ENCODE measurements at regions not wholly inside any gene's neighbourhood (a gene's known extent, or its start where the extent isn't known, plus 50 kb on each side); places are given as distances from the start of the nearest gene placed in this dataset.
"Not testable (repeated sequence)": the region's sequence is repeated elsewhere in the genome, so short reads cannot be mapped to it uniquely, and the experiment has no call there.

- DNase-seq (ENCODE audit: low read depth, low spot score): no peak
- FAIRE-seq: no peak
- H3K4me1 ChIP-seq (ENCODE audit: control insufficient read depth, extremely low read depth, insufficient read depth, low read length): no peaks in the 10 kb centered on the region
- TF ChIP-seq GATA2 (IDR thresholded peaks at IDR 0.05; ENCODE audit: insufficient read depth, insufficient read length, low read depth, low read length) (no peak), FOS (IDR thresholded peaks at IDR 0.05; ENCODE audit: borderline replicate concordance, insufficient read depth, low read length) (no peak), MYC (IDR thresholded peaks at IDR 0.05; ENCODE audit: low read depth, low read length) (no peak), JUN (IDR thresholded peaks at IDR 0.05; ENCODE audit: borderline replicate concordance, insufficient read depth, insufficient read length, low read depth) (no peak), POLR2A (IDR thresholded peaks at IDR 0.05; ENCODE audit: low read depth, low read length) (no peak), EZH2 (IDR thresholded peaks at IDR 0.05; ENCODE audit: borderline replicate concordance, low read depth, low read length, severe bottlenecking) (no peak), POLR2AphosphoS5 (IDR thresholded peaks at IDR 0.05; ENCODE audit: insufficient read depth, low read depth, low read length) (no peak)
- TF ChIP-seq, protein P1, sequence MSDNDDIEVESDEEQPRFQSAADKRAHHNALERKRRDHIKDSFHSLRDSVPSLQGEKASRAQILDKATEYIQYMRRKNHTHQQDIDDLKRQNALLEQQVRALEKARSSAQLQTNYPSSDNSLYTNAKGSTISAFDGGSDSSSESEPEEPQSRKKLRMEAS (IDR thresholded peaks at IDR 0.05; ENCODE audit: insufficient read depth, insufficient read length): no peak
- TF ChIP-seq, protein P2, sequence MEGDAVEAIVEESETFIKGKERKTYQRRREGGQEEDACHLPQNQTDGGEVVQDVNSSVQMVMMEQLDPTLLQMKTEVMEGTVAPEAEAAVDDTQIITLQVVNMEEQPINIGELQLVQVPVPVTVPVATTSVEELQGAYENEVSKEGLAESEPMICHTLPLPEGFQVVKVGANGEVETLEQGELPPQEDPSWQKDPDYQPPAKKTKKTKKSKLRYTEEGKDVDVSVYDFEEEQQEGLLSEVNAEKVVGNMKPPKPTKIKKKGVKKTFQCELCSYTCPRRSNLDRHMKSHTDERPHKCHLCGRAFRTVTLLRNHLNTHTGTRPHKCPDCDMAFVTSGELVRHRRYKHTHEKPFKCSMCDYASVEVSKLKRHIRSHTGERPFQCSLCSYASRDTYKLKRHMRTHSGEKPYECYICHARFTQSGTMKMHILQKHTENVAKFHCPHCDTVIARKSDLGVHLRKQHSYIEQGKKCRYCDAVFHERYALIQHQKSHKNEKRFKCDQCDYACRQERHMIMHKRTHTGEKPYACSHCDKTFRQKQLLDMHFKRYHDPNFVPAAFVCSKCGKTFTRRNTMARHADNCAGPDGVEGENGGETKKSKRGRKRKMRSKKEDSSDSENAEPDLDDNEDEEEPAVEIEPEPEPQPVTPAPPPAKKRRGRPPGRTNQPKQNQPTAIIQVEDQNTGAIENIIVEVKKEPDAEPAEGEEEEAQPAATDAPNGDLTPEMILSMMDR (IDR thresholded peaks at IDR 0.05; ENCODE audit: extremely low read depth in 1 of 2, insufficient read depth in 1 of 2, low read depth in 1 of 2, low read length in 2 of 2): no peak
- H3K9me1 ChIP-seq (replicated peaks; ENCODE audit: control insufficient read depth, extremely low read depth, insufficient read depth, low read length): no peaks in the 10 kb centered on the region
- H4K20me1 ChIP-seq (replicated peaks; ENCODE audit: control insufficient read depth, extremely low read depth, insufficient read depth, low read length): no peaks in the 10 kb centered on the region
- no peak overlapping the region for H2AFZ ChIP-seq (ENCODE audit: low read depth, low read length)
- no peak overlapping the region for H3K9ac ChIP-seq (replicated peaks; ENCODE audit: extremely low read depth, insufficient read depth, low read length)
- H3K79me2 ChIP-seq (ENCODE audit: control insufficient read depth, insufficient read depth, low read length): no peaks in the 10 kb centered on the region
- no peak overlapping the region for H3K4me3 ChIP-seq (replicated peaks in 1 of 3; ENCODE audit: insufficient read depth in 1 of 3, low read depth in 1 of 3, low read length in 3 of 3)
- no TSS peak for BruUV-seq (replicated peaks)
- ChIA-PET POLR2A (no interaction called here), CTCF (no interaction called here)
- no peak overlapping the region for H3K4me2 ChIP-seq (ENCODE audit: insufficient read depth, low read length)
- H3K36me3 ChIP-seq (ENCODE audit: control insufficient read depth in 2 of 2, extremely low read depth in 1 of 2, insufficient read depth in 2 of 2, low read length in 2 of 2): no peaks in the 10 kb centered on the region
- H3K27me3 ChIP-seq (ENCODE audit: control insufficient read depth in 2 of 2, insufficient read depth in 2 of 2, low read length in 2 of 2): no peaks in the 10 kb centered on the region
- no peaks in the 10 kb centered on the region for H3K9me3 ChIP-seq (replicated peaks; ENCODE audit: control insufficient read depth, insufficient read depth, low read length)
- no peak overlapping the region for H3K27ac ChIP-seq (ENCODE audit: insufficient read depth, low read depth, low read length)
- dilution Hi-C loops (cut with MboI; ENCODE audit: extremely low pct_ligation_motif_present, low sequenced_read_pairs): no loop called here
- intact Hi-C loops (cut with micrococcal nuclease): no loop called here
Observed at GRCh38 chr4:54596201-54596600, 61.6 kb upstream of the KIT start.

- DNase-seq (ENCODE audit: low read depth, low spot score); CTCF ChIA-PET; BruUV-seq (replicated peaks); H3K4me2 ChIP-seq (ENCODE audit: insufficient read depth, low read length); H3K4me3 ChIP-seq (replicated peaks in 1 of 3; ENCODE audit: insufficient read depth in 1 of 3, low read depth in 1 of 3, low read length in 3 of 3); FAIRE-seq; H4K20me1 ChIP-seq (replicated peaks; ENCODE audit: control insufficient read depth, extremely low read depth, insufficient read depth, low read length); H3K27me3 ChIP-seq (ENCODE audit: control insufficient read depth in 2 of 2, insufficient read depth in 2 of 2, low read length in 2 of 2); H2AFZ ChIP-seq (ENCODE audit: low read depth, low read length); H3K4me1 ChIP-seq (ENCODE audit: control insufficient read depth, extremely low read depth, insufficient read depth, low read length); dilution Hi-C loops (cut with MboI; ENCODE audit: extremely low pct_ligation_motif_present, low sequenced_read_pairs); H3K9me3 ChIP-seq (replicated peaks; ENCODE audit: control insufficient read depth, insufficient read depth, low read length); POLR2A ChIA-PET; H3K9me1 ChIP-seq (replicated peaks; ENCODE audit: control insufficient read depth, extremely low read depth, insufficient read depth, low read length); H3K27ac ChIP-seq (ENCODE audit: insufficient read depth, low read depth, low read length); H3K36me3 ChIP-seq (ENCODE audit: control insufficient read depth in 2 of 2, extremely low read depth in 1 of 2, insufficient read depth in 2 of 2, low read length in 2 of 2); H3K79me2 ChIP-seq (ENCODE audit: control insufficient read depth, insufficient read depth, low read length); intact Hi-C loops (cut with micrococcal nuclease); H3K9ac ChIP-seq (replicated peaks; ENCODE audit: extremely low read depth, insufficient read depth, low read length): not testable (repeated sequence)
Observed at GRCh38 chr4:54597678-54598077, 60.1 kb upstream of the KIT start.

DNA sequence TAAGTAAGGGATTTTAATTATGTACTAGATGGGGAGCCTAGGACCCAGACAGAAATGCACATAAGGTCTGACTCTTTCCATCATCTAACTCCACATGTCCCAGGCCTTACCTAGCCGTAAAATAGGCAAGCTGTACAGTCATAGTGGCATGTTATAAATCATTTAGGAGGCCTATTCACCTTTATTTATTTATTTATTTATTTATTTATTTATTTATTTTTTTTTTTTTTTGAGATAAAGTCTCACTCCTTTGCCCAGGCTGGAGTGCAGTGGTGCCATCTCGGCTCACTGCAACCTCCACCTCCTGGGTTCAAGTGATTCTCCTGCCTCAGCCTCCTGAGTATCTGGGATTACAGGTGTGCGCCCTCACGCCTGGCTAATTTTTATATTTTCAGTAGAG is 55.6 kb upstream of the KIT start:
- H3K36me3 ChIP-seq (ENCODE audit: control insufficient read depth in 2 of 2, extremely low read depth in 1 of 2, insufficient read depth in 2 of 2, low read length in 2 of 2); H3K9me1 ChIP-seq (replicated peaks; ENCODE audit: control insufficient read depth, extremely low read depth, insufficient read depth, low read length); H3K27me3 ChIP-seq (ENCODE audit: control insufficient read depth in 2 of 2, insufficient read depth in 2 of 2, low read length in 2 of 2); H3K79me2 ChIP-seq (ENCODE audit: control insufficient read depth, insufficient read depth, low read length); FAIRE-seq; H4K20me1 ChIP-seq (replicated peaks; ENCODE audit: control insufficient read depth, extremely low read depth, insufficient read depth, low read length); POLR2A ChIA-PET; H2AFZ ChIP-seq (ENCODE audit: low read depth, low read length); H3K27ac ChIP-seq (ENCODE audit: insufficient read depth, low read depth, low read length); dilution Hi-C loops (cut with MboI; ENCODE audit: extremely low pct_ligation_motif_present, low sequenced_read_pairs); BruUV-seq (replicated peaks); H3K4me2 ChIP-seq (ENCODE audit: insufficient read depth, low read length); H3K4me1 ChIP-seq (ENCODE audit: control insufficient read depth, extremely low read depth, insufficient read depth, low read length); H3K4me3 ChIP-seq (replicated peaks in 1 of 3; ENCODE audit: insufficient read depth in 1 of 3, low read depth in 1 of 3, low read length in 3 of 3); H3K9ac ChIP-seq (replicated peaks; ENCODE audit: extremely low read depth, insufficient read depth, low read length); CTCF ChIA-PET; H3K9me3 ChIP-seq (replicated peaks; ENCODE audit: control insufficient read depth, insufficient read depth, low read length); intact Hi-C loops (cut with micrococcal nuclease); DNase-seq (ENCODE audit: low read depth, low spot score): not testable (repeated sequence)
